ENCODE measurements at regions not wholly inside any gene's neighbourhood (a gene's known extent, or its start where the extent isn't known, plus 50 kb on each side); places are given as distances from the start of the nearest gene placed in this dataset.

DNA sequence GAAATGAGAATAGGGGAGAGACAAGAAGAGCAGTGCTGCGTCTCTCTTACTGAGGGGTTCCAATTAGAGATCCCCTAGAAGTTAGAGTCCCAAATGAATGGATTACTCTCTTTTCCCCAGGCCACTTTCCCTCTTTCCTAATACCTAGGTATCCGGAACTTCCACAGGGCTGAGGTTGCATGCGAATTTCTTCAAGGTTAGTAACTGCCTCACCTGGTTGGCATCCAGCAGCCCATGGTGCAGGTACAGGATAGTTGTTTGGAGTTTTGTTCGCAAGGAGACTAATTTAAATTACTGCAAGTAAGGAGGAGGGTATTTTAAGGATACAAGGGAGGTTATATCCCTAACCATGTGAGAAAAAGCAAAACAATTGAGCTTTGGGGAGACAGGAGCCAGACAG lies 52.4 kb upstream of the JAK2 start:
- no peak for TF ChIP-seq RXRA (IDR thresholded peaks at IDR 0.05; ENCODE audit: insufficient read depth, low read depth, low read length)
- TF ChIP-seq SP2 (IDR thresholded peaks at IDR 0.05; ENCODE audit: low read length) = no peak
- TF ChIP-seq YY1 (IDR thresholded peaks at IDR 0.05; ENCODE audit: low read depth, low read length) = no peak
- TF ChIP-seq JUN (IDR thresholded peaks at IDR 0.05; ENCODE audit: low read depth, low read length) = no peak
- TF ChIP-seq PHF8 (conservative IDR thresholded peaks at IDR 0.05; ENCODE audit: low read depth, low read length) = no peak
- no peak for TF ChIP-seq RAD21 (IDR thresholded peaks at IDR 0.05 in 1 of 2, conservative IDR thresholded peaks at IDR 0.05 in 1 of 2; ENCODE audit: low read depth in 2 of 2, low read length in 2 of 2)
- Histone ChIP-seq H3K27ac (ENCODE audit: low read depth, low read length) (no peak overlapping the region), H3K56ac (replicated peaks; ENCODE audit: insufficient read length, low read depth, low read length) (no peak overlapping the region), H4K91ac (replicated peaks; ENCODE audit: insufficient read length, low read length) (no peak overlapping the region), H3K4ac (replicated peaks; ENCODE audit: insufficient read length, low read depth, low read length) (no peak overlapping the region), H3K4me2 (ENCODE audit: insufficient read depth in 1 of 2, low read depth in 2 of 2, low read length in 2 of 2) (no peak overlapping the region), H3K23me2 (ENCODE audit: low read depth, low read length) (no peaks in the 10 kb centered on the region), H4K8ac (ENCODE audit: extremely low read depth, insufficient read depth, low read length) (no peak overlapping the region), H2AK5ac (ENCODE audit: low read depth, low read length) (no peak overlapping the region), H2AFZ (ENCODE audit: low read length) (no peak overlapping the region), H2BK120ac (replicated peaks; ENCODE audit: low read depth, low read length) (no peak overlapping the region), H3K79me2 (ENCODE audit: control insufficient read depth in 1 of 2, insufficient read depth in 2 of 2, low read length in 2 of 2) (no peaks in the 10 kb centered on the region), H3K9ac (replicated peaks in 1 of 4; ENCODE audit: extremely low read depth in 1 of 4, low read depth in 3 of 4, low read length in 3 of 4) (no peak overlapping the region), H3K36me3 (ENCODE audit: control insufficient read depth in 2 of 4, insufficient read depth in 4 of 4, low read length in 3 of 4) (no peaks in the 10 kb centered on the region), H3K23ac (ENCODE audit: insufficient read length) (no peak overlapping the region), H3K27me3 (replicated peaks in 1 of 4; ENCODE audit: control insufficient read depth in 3 of 4, extremely low read depth in 1 of 4, insufficient read depth in 3 of 4, low read length in 3 of 4) (no peaks in the 10 kb centered on the region), H3K4me1 (replicated peaks in 1 of 4; ENCODE audit: control insufficient read depth in 3 of 4, insufficient read depth in 4 of 4, low read length in 3 of 4) (no peaks in the 10 kb centered on the region), H2BK12ac (ENCODE audit: low read depth, low read length) (no peak overlapping the region), H3K9me3 (ENCODE audit: insufficient read depth in 2 of 2, low read depth in 1 of 2, low read length in 1 of 2) (no peaks in the 10 kb centered on the region), H4K5ac (ENCODE audit: insufficient read length, low read depth, low read length) (no peak overlapping the region), H3K18ac (ENCODE audit: extremely low read depth, low read length) (no peak overlapping the region), H3K4me3 (ENCODE audit: extremely low read depth in 1 of 4, insufficient read depth in 2 of 4, low read depth in 3 of 4, low read length in 4 of 4) (no peak overlapping the region), H2BK15ac (ENCODE audit: low read length) (no peak overlapping the region), H2BK5ac (ENCODE audit: low read depth, low read length) (no peak overlapping the region), H2BK20ac (ENCODE audit: low read length) (no peak overlapping the region), H3K14ac (ENCODE audit: insufficient read length) (no peak overlapping the region), H4K20me1 (replicated peaks in 1 of 2; ENCODE audit: control insufficient read depth in 1 of 2, insufficient read depth in 2 of 2, low read length in 2 of 2) (no peaks in the 10 kb centered on the region), H3K79me1 (ENCODE audit: low read depth, low read length) (no peaks in the 10 kb centered on the region)
- FAIRE-seq (no peak), DNase-seq (ENCODE audit: low read depth in 1 of 2, low spot score in 2 of 2) (no peak)
- ChIA-PET POLR2A (ENCODE audit: partially characterized antibody) (no interaction called here), CTCF (ENCODE audit: partially characterized antibody) (no interaction called here)
- 98% methylated on average over 4 of the region's 4 CpGs; no CpG with 5 or more reads in 1 of the 2 experiments for WGBS, 2 experiments (ENCODE audit: extremely low coverage in 1 of 2, insufficient coverage in 1 of 2, insufficient read length in 1 of 2, insufficient replicate concordance in 2 of 2, low coverage in 1 of 2, low lambda C conversion rate in 2 of 2, missing lambda C conversion rate in 1 of 2)

Measured in H1 (cell line).